ENCODE measurements at regions not wholly inside any gene's neighbourhood (a gene's known extent, or its start where the extent isn't known, plus 50 kb on each side); places are given as distances from the start of the nearest gene placed in this dataset.
A peak's percentile ranks its signal among the peaks of the same experiment; 100 is the strongest.

DNA sequence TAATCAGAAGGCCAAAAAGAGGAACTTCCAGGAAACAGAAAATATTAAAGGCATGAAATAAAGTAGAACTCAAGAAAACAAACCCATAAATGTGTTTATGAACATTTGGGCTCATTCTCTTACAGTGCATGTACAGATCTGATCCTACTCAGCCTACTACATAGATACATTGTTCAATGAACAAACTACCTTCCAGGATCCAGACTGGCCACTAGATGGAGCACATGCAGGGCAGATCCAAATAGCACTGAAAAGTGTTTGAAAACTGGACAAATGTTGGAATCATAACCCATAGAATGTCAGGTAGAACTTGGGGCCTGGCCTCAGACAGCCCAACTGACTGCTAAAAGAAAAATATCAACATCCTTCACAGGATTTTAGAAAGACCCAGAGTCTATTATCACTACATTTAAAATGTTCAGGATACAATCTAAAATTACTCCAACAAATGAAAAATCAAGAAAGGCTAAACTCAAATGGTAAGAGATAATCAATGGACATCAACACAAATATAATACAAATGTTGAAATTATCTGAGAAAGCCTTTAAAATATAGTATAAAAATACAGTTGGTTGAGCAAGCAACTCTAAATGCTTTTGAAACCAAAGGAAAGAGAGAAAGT is 122.4 kb upstream of the NUDT7 start:
- DNase-seq (ENCODE audit: low read depth): no peak
- TF ChIP-seq CTCF (conservative IDR thresholded peaks at IDR 0.05; ENCODE audit: low read depth, low read length): peak; percentile 97
- no peak overlapping the region for H3K4me3 ChIP-seq (ENCODE audit: low read depth, low read length)

DNA sequence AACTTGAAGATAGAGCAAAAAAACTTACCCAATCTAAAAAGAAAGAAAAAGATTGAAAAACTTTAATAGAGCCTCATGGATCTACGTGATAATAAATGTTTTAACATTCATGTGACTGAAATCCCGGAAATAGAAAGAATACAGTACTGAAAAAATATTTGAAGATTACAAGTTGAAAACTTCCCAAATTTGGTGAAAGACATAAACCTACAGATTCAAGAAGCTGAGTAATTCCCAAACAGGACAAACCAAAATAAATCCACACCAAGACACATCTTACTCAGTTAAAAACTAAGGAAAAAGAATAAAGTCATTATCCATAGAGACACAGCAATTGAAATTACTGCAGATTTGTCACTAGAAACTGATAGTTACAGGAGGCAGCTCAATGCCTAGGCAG is 121.8 kb upstream of the NUDT7 start:
- H3K4me3 ChIP-seq (ENCODE audit: low read depth, low read length): no peak overlapping the region
- DNase-seq (ENCODE audit: low read depth): no peak
- no peak for TF ChIP-seq CTCF (conservative IDR thresholded peaks at IDR 0.05; ENCODE audit: low read depth, low read length)

DNA sequence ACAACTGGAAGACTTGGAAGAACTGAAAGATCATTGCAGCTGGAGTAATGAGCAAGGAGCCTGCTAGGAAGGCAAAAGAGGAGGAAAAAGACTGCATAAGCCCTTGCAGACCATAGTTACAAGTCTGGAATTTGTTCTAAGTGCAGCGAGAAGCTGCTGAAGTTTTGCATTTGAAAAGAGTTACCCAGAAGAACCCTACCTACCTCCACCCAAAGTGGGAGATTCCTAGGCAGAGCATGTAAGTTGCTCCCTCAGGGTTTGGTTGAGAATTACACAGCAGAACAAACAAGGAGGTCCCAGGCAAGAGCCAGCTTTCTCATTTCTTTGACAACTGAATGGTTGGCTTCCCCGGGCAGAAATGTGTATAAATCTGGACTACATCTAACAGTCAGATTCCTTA is 118.7 kb upstream of the NUDT7 start:
- H3K4me3 ChIP-seq (ENCODE audit: low read depth, low read length): no peak overlapping the region
- TF ChIP-seq CTCF (conservative IDR thresholded peaks at IDR 0.05; ENCODE audit: low read depth, low read length): no peak

DNA sequence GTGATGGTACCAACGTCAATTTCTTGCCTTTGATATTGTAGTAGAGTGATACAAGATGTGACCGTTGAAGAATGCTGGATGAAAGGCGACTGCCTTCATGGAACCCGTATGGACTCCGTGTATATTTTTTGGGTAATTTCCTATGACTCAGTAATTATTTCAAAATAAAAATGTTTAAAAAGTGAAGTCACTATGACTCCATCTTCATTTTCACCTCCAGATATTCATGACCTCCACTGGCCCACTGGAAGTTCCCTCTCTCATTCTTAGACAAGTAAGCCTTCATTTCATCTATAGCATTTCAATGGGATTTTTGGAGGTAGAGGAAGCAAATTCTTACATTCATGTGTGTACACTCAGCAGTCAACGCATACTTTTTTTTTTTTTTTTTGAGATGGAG is 111.8 kb upstream of the NUDT7 start:
- no peak for TF ChIP-seq CTCF (conservative IDR thresholded peaks at IDR 0.05; ENCODE audit: low read depth, low read length)
- no peak overlapping the region for H3K4me3 ChIP-seq (ENCODE audit: low read depth, low read length)
- DNase-seq (ENCODE audit: low read depth): no peak

More for the DNA sequence above, 118.7 kb upstream of the NUDT7 start:
- no peak for DNase-seq (ENCODE audit: low read depth)

DNA sequence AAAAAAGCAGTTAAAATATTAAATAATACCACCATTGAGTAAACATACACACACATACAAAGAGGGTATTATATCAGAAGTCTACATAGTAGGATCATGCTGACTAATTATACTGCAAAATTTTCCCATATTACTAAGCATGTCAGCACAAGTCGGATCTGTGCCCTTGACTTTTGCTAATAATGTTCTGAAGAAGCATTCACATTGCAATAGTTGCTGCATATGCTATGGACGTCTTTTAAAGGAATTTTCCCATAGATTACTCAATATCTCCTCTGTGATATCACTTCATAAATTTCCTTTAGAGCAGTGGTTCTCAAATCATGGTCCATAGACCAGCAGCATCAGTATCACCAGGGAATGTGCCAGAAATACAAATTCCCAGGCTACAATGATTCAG is 110.9 kb upstream of the NUDT7 start:
- TF ChIP-seq CTCF (conservative IDR thresholded peaks at IDR 0.05; ENCODE audit: low read depth, low read length): no peak
- no peak for DNase-seq (ENCODE audit: low read depth)
- no peak overlapping the region for H3K4me3 ChIP-seq (ENCODE audit: low read depth, low read length)

DNA sequence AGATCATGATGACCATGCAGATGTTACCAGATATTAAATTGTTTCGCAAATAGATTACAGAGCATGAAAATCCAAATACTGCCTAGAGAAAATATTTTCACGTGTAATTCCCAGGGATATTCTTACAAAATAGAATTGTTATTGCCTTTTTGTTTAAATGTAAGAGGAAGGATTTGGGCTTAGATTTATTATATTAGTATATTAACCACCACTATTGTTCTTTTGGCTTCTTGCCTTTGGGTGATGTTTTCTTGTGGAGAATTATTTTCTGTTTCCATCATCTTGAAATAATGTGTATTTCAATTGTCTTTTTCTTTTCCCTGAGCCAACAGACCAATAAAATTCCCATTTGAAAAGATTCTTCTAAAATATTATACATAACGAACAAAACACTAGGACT is 109.7 kb upstream of the NUDT7 start:
- H3K4me3 ChIP-seq (ENCODE audit: low read depth, low read length): no peak overlapping the region
- no peak for TF ChIP-seq CTCF (conservative IDR thresholded peaks at IDR 0.05; ENCODE audit: low read depth, low read length)
- DNase-seq (ENCODE audit: low read depth): no peak

GRCh38 chr16:77613095-77613494 is 109.2 kb upstream of the NUDT7 start:
- no peak for DNase-seq (ENCODE audit: low read depth)
- no peak overlapping the region for H3K4me3 ChIP-seq (ENCODE audit: low read depth, low read length)
- no peak for TF ChIP-seq CTCF (conservative IDR thresholded peaks at IDR 0.05; ENCODE audit: low read depth, low read length)

Measured in epithelial cell of proximal tubule (primary cell).